HG02852 (cell line): ENCODE measurements at regions not wholly inside any gene's neighbourhood (a gene's known extent, or its start where the extent isn't known, plus 50 kb on each side); places are given as distances from the start of the nearest gene placed in this dataset.
"Not testable (repeated sequence)": the region's sequence is repeated elsewhere in the genome, so short reads cannot be mapped to it uniquely, and the experiment has no call there.

Experiments
- ATAC-seq: cut with Tn5 transposase; IDR thresholded peaks from one replicate; pipeline ENCODE4 v1.9.1; 2021; ENCODE audit warnings: mild to moderate bottlenecking, moderate library complexity; ENCODE audit not compliant: unreplicated experiment

GRCh38 chr20:1811621-1812498 lies 83.3 kb upstream of the SIRPA start:
- no peak for ATAC-seq

- no peak for ATAC-seq
These were observed 84.1 kb upstream of the SIRPA start for GRCh38 chr20:1810926-1811620.

GRCh38 chr20:1810572-1810925 lies 84.7 kb upstream of the SIRPA start:
- ATAC-seq, result no peak

- ATAC-seq, result no peak
These were observed 85.3 kb upstream of the SIRPA start for GRCh38 chr20:1809611-1810510.

- ATAC-seq, result no peak
These were observed 86.1 kb upstream of the SIRPA start for GRCh38 chr20:1809131-1809572.

GRCh38 chr20:1808101-1808500 lies 87.1 kb upstream of the SIRPA start:
- no peak for ATAC-seq

- no peak for ATAC-seq
These were observed 87.8 kb upstream of the SIRPA start for GRCh38 chr20:1807394-1807793.

- no peak for ATAC-seq
These were observed 88.8 kb upstream of the SIRPA start for GRCh38 chr20:1806456-1806855.

GRCh38 chr20:1805816-1806215 lies 89.4 kb upstream of the SIRPA start:
- no peak for ATAC-seq

GRCh38 chr20:1805161-1805581 lies 90.0 kb upstream of the SIRPA start:
- no peak for ATAC-seq

GRCh38 chr20:1804554-1804956 lies 90.7 kb upstream of the SIRPA start:
- no peak for ATAC-seq

- ATAC-seq, result no peak
These were observed 91.2 kb upstream of the SIRPA start for GRCh38 chr20:1803932-1804501.

- ATAC-seq, result no peak
These were observed 91.9 kb upstream of the SIRPA start for GRCh38 chr20:1803061-1803931.

GRCh38 chr20:1802385-1803060 lies 92.7 kb upstream of the SIRPA start:
- ATAC-seq, result peak; percentile 44

- no peak for ATAC-seq
These were observed 93.3 kb upstream of the SIRPA start for GRCh38 chr20:1801929-1802306.

GRCh38 chr20:1801225-1801928 lies 93.8 kb upstream of the SIRPA start:
- no peak for ATAC-seq

- no peak for ATAC-seq
These were observed 94.4 kb upstream of the SIRPA start for GRCh38 chr20:1800777-1801176.

- ATAC-seq, result no peak
These were observed 95.0 kb upstream of the SIRPA start for GRCh38 chr20:1800180-1800579.

GRCh38 chr20:1799746-1800145 lies 95.5 kb upstream of the SIRPA start:
- not testable (repeated sequence) for ATAC-seq
